CD4-positive, alpha-beta T cell (primary cell): ENCODE measurements at regions not wholly inside any gene's neighbourhood (a gene's known extent, or its start where the extent isn't known, plus 50 kb on each side); places are given as distances from the start of the nearest gene placed in this dataset.

Experiments
- ATAC-seq: fragments of 200-7000 bp; cut with Tn5 transposase; one replicate; pipeline ENCODE4 v1.10.0; 2022; ENCODE audit warnings: mild to moderate bottlenecking; ENCODE audit not compliant: poor library complexity
- CTCF ChIA-PET: fragments of 350-600 bp; sonication (Branson Sonifier 250); formaldehyde crosslinking; loops from one replicate; lab custom pipeline; 2021; ENCODE audit warnings: antibody characterized with exemption, inconsistent platforms; lab: Charles Lee
- POLR2A ChIA-PET: fragments of 350-600 bp; sonication (Branson Sonifier 250); formaldehyde crosslinking; loops from one replicate; lab custom pipeline; 2021; ENCODE audit warnings: antibody characterized with exemption, inconsistent platforms; lab: Charles Lee
- DNase-seq, 14 experiments: peaks; one replicate each; pipeline ENCODE4 v3.0.0-alpha.2; 2013 to 2020; ENCODE audit warnings: mixed read lengths in 2 of 14
- H3K27ac ChIP-seq, 2 donors: one replicate each; pipeline versions ENCODE4 v1.5.1 to v1.7.0; 2013; ENCODE audit warnings: low read length in 2 of 2, low read depth in 1 of 2, mild to moderate bottlenecking in 1 of 2
- H3K27me3 ChIP-seq, 2 experiments: 1 replicate in 1 of 2; 2 replicates in 1 of 2; pipeline versions ENCODE4 v1.6.1 to v1.7.0; 2013; ENCODE audit warnings: low read length in 2 of 2, control low read depth in 1 of 2, mild to moderate bottlenecking in 1 of 2, moderate library complexity in 1 of 2; ENCODE audit not compliant: insufficient read depth in 2 of 2, control insufficient read depth in 1 of 2
- H3K36me3 ChIP-seq: one replicate; pipeline ENCODE4 v1.6.1; 2013; ENCODE audit warnings: low read length, control low read depth; ENCODE audit not compliant: insufficient read depth
- H3K4me1 ChIP-seq: one replicate; pipeline ENCODE4 v1.6.1; 2013; ENCODE audit warnings: low read length, control low read depth; ENCODE audit not compliant: insufficient read depth
- H3K4me3 ChIP-seq: one replicate; pipeline ENCODE4 v1.5.1; 2013; ENCODE audit warnings: mild to moderate bottlenecking, low read length, moderate library complexity
- H3K9me3 ChIP-seq, 2 experiments: 1 replicate in 1 of 2; 2 replicates in 1 of 2; pipeline versions ENCODE4 v1.6.1 to v1.7.0; 2013; ENCODE audit warnings: low read length in 2 of 2, mild to moderate bottlenecking in 2 of 2, control low read depth in 1 of 2, moderate library complexity in 1 of 2; ENCODE audit not compliant: control insufficient read depth in 1 of 2, insufficient read depth in 1 of 2
- H3K27ac Mint-ChIP-seq: one replicate; pipeline ENCODE4 v1.8.0; 2020; ENCODE audit warnings: mixed read lengths
- H3K27me3 Mint-ChIP-seq: one replicate; pipeline ENCODE4 v1.8.0; 2021; ENCODE audit warnings: mixed read lengths
- H3K36me3 Mint-ChIP-seq: one replicate; pipeline ENCODE4 v1.8.0; 2021; ENCODE audit warnings: low read depth, mixed read lengths
- H3K4me1 Mint-ChIP-seq: one replicate; pipeline ENCODE4 v1.8.0; 2021; ENCODE audit warnings: low read depth, mixed read lengths
- H3K4me3 Mint-ChIP-seq: one replicate; pipeline ENCODE4 v1.8.0; 2020; ENCODE audit warnings: mild to moderate bottlenecking, mixed read lengths
- H3K9me3 Mint-ChIP-seq: one replicate; pipeline ENCODE4 v1.8.0; 2020; ENCODE audit warnings: mixed read lengths
- CTCF ChIP-seq: fragments of 200-600 bp; IDR thresholded peaks from one replicate; pipeline ENCODE4 v1.8.0; 2022; ENCODE audit warnings: antibody characterized with exemption, mild to moderate bottlenecking
- intact Hi-C, 2 experiments: fragments of 100-400 bp; cut with DNase I in 1 of 2; cut with micrococcal nuclease in 1 of 2; formaldehyde crosslinking; loops; one replicate each; pipeline versions ENCODE4 v1.15.1 to v1.9.0; 2023 to 2025; cut with DNase I, micrococcal nuclease

- peak in 1 of 14 experiments; percentile 21 for DNase-seq
- Histone ChIP-seq H3K4me3 (no peak overlapping the region), H3K36me3 (no peaks in the 10 kb centered on the region), H3K9me3 (peaks cover 0 to 20% of the 10 kb centered on the region in 2 experiments), H3K27ac (no peak overlapping the region), H3K27me3 (no peaks in the 10 kb centered on the region), H3K4me1 (no peaks in the 10 kb centered on the region)
- peaks cover 24% of the 10 kb centered on the region for H3K27me3 Mint-ChIP-seq
- H3K4me1 Mint-ChIP-seq: no peaks in the 10 kb centered on the region
- ChIA-PET POLR2A (no interaction called here), CTCF (no interaction called here)
- H3K4me3 Mint-ChIP-seq: no peak overlapping the region
- intact Hi-C loops: no loop called here
- no peaks in the 10 kb centered on the region for H3K36me3 Mint-ChIP-seq
- H3K9me3 Mint-ChIP-seq: no peaks in the 10 kb centered on the region
- no peak overlapping the region for H3K27ac Mint-ChIP-seq
- ATAC-seq: no peak
- TF ChIP-seq CTCF: no peak
Observed at GRCh38 chr22:48885919-48886305, 941.8 kb downstream of the BRD1 start.

- ATAC-seq: no peak
Observed at GRCh38 chr22:48885271-48885918, 942.3 kb downstream of the BRD1 start.

GRCh38 chr22:48884786-48885185 lies 942.9 kb downstream of the BRD1 start:
- Mint-ChIP-seq H3K27me3 (peaks cover 23% of the 10 kb centered on the region), H3K9me3 (no peaks in the 10 kb centered on the region), H3K4me3 (no peak overlapping the region), H3K36me3 (no peaks in the 10 kb centered on the region), H3K27ac (no peak overlapping the region), H3K4me1 (no peaks in the 10 kb centered on the region)
- intact Hi-C loops: no loop called here
- no peak overlapping the region for H3K27ac ChIP-seq
- no peaks in the 10 kb centered on the region for H3K36me3 ChIP-seq
- ChIA-PET POLR2A (no interaction called here), CTCF (no interaction called here)
- ATAC-seq: no peak
- TF ChIP-seq CTCF: no peak
- H3K4me3 ChIP-seq: no peak overlapping the region
- peaks cover 0 to 21% of the 10 kb centered on the region in 2 experiments for H3K9me3 ChIP-seq
- no peaks in the 10 kb centered on the region for H3K27me3 ChIP-seq
- peak in 1 of 14 experiments; percentile 31 for DNase-seq
- H3K4me1 ChIP-seq: no peaks in the 10 kb centered on the region

More at GRCh38 chr22:48885271-48885918, 942.3 kb downstream of the BRD1 start:
- H3K36me3 Mint-ChIP-seq: no peaks in the 10 kb centered on the region
- no peaks in the 10 kb centered on the region for H3K9me3 Mint-ChIP-seq
- no peaks in the 10 kb centered on the region for H3K4me1 ChIP-seq
- H3K27me3 ChIP-seq: no peaks in the 10 kb centered on the region
- POLR2A ChIA-PET: no interaction called here
- CTCF ChIA-PET: no interaction called here
- H3K4me1 Mint-ChIP-seq: no peaks in the 10 kb centered on the region
- H3K27ac Mint-ChIP-seq: no peak overlapping the region
- H3K27me3 Mint-ChIP-seq: peaks cover 24% of the 10 kb centered on the region
- intact Hi-C loops: no loop called here
- no peak overlapping the region for H3K4me3 ChIP-seq
- DNase-seq: peak in 1 of 14 experiments; percentile 19
- peaks cover 0 to 21% of the 10 kb centered on the region in 2 experiments for H3K9me3 ChIP-seq
- no peak for TF ChIP-seq CTCF
- H3K36me3 ChIP-seq: no peaks in the 10 kb centered on the region
- no peak overlapping the region for H3K27ac ChIP-seq
- H3K4me3 Mint-ChIP-seq: no peak overlapping the region
